Stimulated activated CD8-positive, alpha-beta memory T cell treated with anti-CD3 and anti-CD28 coated beads, Interleukin-12 subunit alpha, Interleukin-12 subunit beta, amount 100 ng/mL, for 4 hours (primary cell): ENCODE measurements at regions not wholly inside any gene's neighbourhood (a gene's known extent, or its start where the extent isn't known, plus 50 kb on each side); places are given as distances from the start of the nearest gene placed in this dataset.

ENCODE experiments used
- DNase-seq: peaks from one replicate; pipeline ENCODE4 v3.0.0-alpha.2; 2020; ENCODE audit warnings: low read depth

DNA sequence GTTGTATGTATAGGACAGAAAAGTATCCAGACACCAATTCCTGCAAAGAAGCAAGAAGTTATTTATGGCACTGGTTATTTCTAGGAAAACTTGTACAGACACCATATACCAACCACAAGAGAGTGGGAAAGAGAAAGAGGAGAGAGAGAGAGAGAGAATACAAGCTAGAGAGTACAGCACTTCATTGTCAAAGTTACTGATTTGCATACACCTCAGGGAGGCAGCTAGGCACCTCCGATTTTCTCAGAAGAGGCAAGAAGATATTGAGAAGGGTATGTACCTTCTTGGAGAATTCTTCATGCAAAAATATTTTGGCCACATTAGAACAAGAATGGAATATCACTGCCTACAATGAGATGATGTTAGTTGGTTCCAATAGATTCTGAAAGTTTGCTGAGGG is 333.9 kb upstream of the PIK3C3 start:
- no peak for DNase-seq

GRCh38 chr18:41618147-41618546 is 336.9 kb upstream of the PIK3C3 start:
- DNase-seq, result no peak

GRCh38 chr18:41617647-41618046 is 337.4 kb upstream of the PIK3C3 start:
- DNase-seq, result no peak

DNA sequence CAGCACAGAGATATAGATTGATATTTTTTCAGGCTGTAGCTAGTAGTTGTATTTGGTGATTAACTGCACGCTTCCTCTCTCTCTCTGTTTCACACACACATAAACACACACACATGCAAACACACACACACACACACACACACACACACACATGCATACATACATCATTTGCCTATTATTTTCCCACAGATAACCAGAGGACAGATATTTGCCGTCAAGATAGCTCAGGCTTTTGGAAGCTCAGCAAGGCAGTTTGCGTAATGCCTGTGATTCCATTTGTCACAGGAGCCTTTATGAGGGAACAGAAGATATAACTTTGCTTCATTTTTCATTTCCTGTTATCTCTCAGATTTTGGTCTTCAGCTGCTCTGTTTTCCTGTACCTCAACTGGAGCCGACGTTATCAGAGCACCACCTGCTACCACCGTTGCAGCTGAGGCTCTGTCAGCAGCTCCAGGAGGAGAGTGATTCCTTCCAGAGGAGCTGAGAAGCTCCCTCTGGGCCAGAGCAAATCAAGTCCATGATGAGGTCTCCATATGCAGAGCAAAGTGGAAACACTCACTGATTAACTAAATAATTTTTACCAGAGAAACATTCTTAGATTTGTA is 341.9 kb upstream of the PIK3C3 start:
- DNase-seq, result no peak

GRCh38 chr18:41604964-41605363 is 350.1 kb upstream of the PIK3C3 start:
- DNase-seq, result no peak

DNA sequence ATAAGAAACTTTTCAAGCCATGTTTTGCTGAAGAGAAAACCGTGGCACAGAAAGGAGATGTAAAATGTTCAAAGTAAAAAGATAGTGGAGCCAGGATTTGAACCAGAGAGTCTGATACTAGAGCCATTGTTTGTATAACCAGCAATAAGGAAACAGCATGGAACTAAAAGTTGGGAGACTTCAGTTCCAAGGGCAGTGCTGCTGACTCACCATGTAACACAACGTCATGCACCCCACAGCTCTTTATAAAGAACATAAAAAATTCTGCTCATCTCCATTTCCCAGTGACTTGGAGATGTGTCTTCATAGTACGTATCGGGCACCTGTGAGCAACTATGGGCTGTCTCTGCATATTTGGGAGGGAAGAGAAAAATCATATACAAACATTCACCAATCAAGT is 353.0 kb upstream of the PIK3C3 start:
- no peak for DNase-seq

DNA sequence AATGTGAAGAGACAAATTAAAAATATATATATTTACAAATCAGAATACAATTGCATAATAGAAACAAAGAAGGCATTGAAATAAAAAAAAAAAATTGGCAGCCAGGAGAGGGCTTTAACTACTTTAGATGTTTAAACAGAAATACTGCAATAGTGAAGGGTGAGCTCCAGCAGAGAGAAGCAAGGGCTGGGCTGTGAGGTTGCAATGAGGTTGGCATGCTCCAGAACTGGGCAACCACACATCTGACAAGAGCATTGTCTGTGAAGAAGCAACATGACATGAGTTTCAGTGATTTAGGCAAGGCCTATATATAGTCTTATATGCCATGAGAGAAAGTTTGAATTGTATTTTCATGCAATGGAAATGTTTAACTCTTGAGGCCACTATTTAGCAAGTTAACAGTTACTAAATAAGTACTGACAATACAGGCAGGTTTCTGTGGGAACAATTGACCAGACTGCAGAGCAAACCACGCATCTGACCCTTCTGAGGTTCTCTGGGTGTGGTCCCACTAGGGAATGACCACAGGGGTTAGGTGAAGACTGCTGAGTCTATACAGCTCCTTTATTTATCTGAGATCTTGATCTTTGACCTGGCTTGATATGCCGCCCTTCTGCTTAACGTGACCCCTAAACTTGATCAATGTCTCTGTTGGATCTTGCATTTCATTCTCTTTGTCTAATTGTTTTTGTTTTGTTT is 354.2 kb upstream of the PIK3C3 start:
- no peak for DNase-seq

GRCh38 chr18:41599466-41599865 is 355.6 kb upstream of the PIK3C3 start:
- DNase-seq, result no peak

DNA sequence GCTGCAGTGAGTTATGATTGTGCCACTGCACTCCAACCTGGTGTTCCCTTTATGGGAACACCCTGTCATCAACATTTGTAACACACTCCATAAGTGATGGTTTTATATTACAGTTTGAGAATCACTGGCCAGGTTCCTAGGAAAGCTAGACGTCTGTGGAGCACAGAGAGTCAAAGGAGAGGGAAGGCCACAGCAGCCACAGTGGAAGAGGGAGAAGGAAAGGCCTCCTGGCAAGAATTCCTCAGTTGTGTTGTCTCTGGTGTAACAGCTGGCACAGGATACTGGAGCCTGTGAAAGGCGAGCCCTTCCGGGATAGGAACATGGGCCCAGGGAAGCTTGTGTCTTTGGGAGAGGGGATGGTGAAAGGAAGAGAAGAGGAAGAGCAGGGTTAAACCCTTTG is 360.5 kb upstream of the PIK3C3 start:
- no peak for DNase-seq

GRCh38 chr18:41593171-41593675 is 361.8 kb upstream of the PIK3C3 start:
- no peak for DNase-seq

- DNase-seq, result no peak
Observed at GRCh38 chr18:41587976-41588375, 367.1 kb upstream of the PIK3C3 start.

DNA sequence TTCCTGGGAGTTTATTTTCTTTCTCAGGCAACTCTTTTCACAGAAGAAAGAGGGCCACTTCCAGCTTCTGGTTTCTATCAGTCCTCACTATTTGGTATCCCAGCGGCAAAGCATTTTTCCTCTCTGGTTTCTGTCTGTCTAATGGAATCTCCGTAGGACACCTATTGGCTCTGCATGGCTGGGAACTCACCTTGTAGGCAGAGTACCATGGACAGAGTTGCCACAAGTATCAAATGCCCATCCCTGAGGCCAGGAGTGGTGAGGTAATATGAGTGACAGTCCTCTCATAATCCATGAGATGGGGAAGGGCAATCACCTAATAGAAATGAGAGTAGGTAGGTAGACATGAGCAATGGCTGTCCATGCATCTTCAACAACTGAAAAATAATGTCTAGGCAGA is 369.5 kb upstream of the PIK3C3 start:
- DNase-seq, result no peak

DNA sequence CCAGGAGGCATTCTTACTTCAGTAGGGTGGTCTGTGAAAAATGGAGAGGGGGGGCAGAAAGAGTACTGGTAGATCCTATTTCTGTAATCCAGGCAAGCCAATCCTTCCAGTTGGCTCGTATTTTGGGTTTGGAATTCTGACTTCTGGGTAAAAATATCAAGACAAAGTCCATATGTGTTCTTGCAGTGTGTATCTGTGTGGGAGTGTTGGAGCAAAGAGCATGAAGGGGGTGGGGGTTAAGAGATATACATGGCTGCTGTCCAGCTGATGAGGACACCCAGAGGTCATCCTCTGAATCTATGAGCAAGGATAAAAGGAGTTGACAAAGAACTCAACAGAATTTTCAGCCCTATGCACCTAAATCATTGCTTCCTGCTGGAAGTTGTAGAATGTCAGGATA is 375.8 kb upstream of the PIK3C3 start:
- DNase-seq, result no peak

GRCh38 chr18:41577529-41577928 is 377.5 kb upstream of the PIK3C3 start:
- DNase-seq, result no peak

GRCh38 chr18:41576643-41577042 is 378.4 kb upstream of the PIK3C3 start:
- no peak for DNase-seq

DNA sequence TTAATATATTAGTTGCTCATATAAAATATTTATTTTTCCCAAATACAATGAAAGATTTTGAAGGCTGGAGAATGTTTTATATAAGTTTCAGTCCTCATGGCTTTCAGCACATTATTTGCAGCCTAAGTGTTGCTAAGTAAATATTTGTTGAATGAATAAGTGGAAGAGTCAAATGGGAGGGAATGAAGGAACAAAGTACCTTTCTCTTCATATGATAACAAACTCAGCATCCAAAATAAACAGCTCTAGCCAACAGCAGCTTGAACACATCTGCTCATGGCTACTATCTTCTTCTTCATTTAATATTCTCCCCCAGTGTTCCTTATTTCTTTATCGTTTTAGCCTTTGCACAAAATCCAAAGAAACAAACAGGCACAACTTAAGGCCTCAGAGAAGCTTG is 385.2 kb upstream of the PIK3C3 start:
- DNase-seq, result no peak

DNA sequence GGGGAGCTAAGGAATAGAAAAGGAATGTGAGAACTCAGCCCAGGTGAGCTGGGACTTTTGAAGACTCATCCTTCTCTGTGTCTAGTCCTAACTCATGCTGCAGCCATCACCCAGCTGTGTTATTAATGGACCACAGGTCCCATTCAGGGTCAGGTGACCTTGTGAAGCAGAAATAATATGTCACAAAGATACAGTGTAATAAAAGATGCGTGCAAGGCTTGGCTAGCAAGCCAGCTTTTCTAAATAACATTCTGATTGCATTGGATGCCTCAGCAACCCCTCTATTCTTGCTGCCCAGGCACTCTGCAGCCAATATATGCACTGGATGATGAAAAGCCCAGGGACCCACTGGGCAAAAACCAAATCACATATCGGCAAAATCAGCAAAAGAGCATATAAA is 393.1 kb upstream of the PIK3C3 start:
- no peak for DNase-seq

GRCh38 chr18:41558715-41559114 is 396.3 kb upstream of the PIK3C3 start:
- DNase-seq, result no peak

DNA sequence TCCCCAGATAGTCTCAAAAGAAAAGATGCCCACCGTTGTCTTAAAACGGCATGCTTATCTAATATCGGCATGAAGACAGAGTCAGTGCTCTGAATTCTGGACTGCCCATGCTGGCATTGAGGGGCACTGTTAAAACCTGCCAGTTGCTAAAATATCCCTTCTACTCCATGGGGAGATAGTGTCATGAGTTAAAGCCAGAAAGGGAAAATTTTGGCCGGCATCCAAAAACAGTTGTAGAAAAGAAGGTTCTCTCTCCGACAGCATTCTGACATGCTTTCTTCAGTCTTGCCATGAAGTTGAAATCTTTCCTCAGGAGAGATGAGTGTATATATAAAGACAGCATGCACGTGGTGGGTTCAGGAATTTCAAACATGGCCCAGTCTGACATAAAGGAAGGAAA is 401.3 kb upstream of the PIK3C3 start:
- no peak for DNase-seq

DNA sequence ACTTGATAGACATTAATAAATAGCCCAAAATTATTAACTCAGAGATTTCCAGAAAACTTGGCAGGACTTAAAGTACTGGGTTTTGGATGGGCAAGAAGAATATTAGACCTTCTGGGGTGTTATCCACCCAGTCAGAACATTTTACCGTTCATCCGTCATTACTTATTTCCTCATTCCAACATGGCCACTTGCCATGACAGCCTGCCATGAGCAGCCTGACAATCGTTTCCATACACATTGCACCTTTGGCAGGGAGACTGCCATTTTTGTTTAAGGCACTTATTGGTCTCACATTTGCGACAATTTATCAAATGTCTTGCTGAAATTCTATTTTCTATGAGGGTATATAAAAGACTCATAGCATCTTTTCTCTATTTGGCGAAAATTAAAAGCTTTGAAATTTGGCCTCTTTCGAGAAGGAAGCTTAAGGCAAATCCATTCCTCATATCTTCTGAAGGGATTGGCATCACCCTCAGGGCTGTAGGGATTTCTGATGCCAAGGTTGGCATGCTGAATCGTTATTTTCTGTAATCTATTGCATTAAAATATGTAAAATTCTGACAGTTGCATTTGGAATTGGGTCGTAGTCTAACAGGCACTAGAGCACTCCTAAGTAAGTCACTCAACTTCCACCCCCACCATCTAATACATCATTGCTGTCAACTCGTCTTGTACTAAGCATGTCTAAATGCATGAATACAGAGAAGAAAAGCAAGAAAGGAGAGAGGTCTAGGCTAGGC is 406.3 kb upstream of the PIK3C3 start:
- no peak for DNase-seq

DNA sequence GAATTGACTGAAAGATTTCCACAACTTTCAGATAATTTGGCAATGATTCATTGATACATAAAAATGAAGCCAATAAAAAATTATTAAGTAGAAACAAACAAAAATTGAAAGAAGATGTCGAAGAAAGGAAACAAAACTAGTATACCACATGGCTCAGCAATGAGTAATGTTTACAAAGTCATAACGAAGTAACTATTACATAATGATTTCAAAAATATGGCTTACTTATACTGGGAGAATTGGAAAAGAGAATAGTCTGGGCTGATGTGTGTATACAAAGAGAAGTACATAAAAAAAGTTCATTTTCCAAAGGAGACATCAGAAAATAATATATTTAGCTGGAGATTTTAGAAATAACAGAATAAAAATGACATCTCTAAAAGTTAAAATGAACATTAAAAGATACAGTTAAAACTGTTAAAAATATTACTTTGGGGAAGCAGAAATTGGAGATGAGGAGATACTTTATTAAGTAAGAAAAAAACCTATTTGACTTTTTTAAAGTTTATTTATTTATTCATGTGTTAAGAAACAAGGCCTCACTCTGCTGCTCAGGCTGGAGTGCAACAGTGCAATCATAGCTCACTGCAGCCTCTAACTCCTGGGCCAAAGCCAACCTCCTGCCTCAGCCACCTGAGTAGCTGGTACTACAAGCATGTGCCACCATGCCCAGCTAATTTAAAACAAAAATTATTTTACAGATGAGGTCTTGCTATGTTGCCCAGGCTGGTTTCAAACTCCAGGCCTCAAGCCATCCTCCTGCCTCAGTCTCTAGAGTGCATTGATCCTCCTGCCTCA is 409.7 kb upstream of the PIK3C3 start:
- no peak for DNase-seq

GRCh38 chr18:41543815-41544214 is 411.2 kb upstream of the PIK3C3 start:
- DNase-seq, result no peak
